SK-N-SH (cell line): ENCODE measurements at regions not wholly inside any gene's neighbourhood (a gene's known extent, or its start where the extent isn't known, plus 50 kb on each side); places are given as distances from the start of the nearest gene placed in this dataset.

Experiments
- CTCF ChIA-PET: fragments of 300-600, 350-600 bp; formaldehyde crosslinking; extraction: SDS; loops from one replicate; lab custom pipeline; 2021; lab: Yijun Ruan, JAX
- POLR2A ChIA-PET: fragments of 350-600 bp; sonication (Branson Sonifier 250); formaldehyde crosslinking; extraction: SDS; loops from one replicate; lab custom pipeline; 2020; ENCODE audit warnings: antibody characterized with exemption, inconsistent platforms; lab: Yijun Ruan, JAX
- DNase-seq: peaks from one replicate; pipeline ENCODE4 v3.0.0; 2012
- H2AFZ ChIP-seq: fragments of 200-600 bp; sonication (generic); 2 replicates; pipeline ENCODE4 v1.8.1; 2016; ENCODE audit warnings: antibody characterized with exemption, mild to moderate bottlenecking, low read depth
- H3F3A ChIP-seq: fragments of 200-600 bp; sonication (generic); replicated peaks from 2 replicates; pipeline ENCODE3; 2016; ENCODE audit warnings: antibody characterized with exemption, mild to moderate bottlenecking; ENCODE audit not compliant: insufficient read depth
- H3K27ac ChIP-seq, 2 experiments: fragments of 200-500 bp in 1 of 2; fragments of 200-600 bp in 1 of 2; sonication (Bioruptor generic) in 1 of 2; sonication (generic), shearing (Covaris generic) in 1 of 2; 2 replicates each; pipeline versions ENCODE4 v1.5.1 to v1.6.1; 2014 to 2016; ENCODE audit warnings: low read depth in 2 of 2, inconsistent platforms in 1 of 2, low read length in 1 of 2, mild to moderate bottlenecking in 1 of 2, mixed read lengths in 1 of 2
- H3K27me3 ChIP-seq: fragments of 200-600 bp; sonication (generic), shearing (Covaris generic); 2 replicates; pipeline ENCODE4 v1.6.1; 2016; ENCODE audit warnings: mixed run types; ENCODE audit not compliant: insufficient read depth
- H3K36me3 ChIP-seq, 2 experiments: fragments of 200-500 bp in 1 of 2; fragments of 200-600 bp in 1 of 2; sonication (Bioruptor generic) in 1 of 2; sonication (generic) in 1 of 2; replicated peaks in 1 of 2; 2 replicates each; pipeline versions ENCODE3 to v1.5.1; 2014 to 2016; ENCODE audit warnings: low read length in 1 of 2, mild to moderate bottlenecking in 1 of 2; ENCODE audit not compliant: insufficient read depth in 2 of 2, control insufficient read depth in 1 of 2
- H3K4me1 ChIP-seq, 2 experiments: fragments of 200-500 bp in 1 of 2; fragments of 200-600 bp in 1 of 2; sonication (Bioruptor generic) in 1 of 2; sonication (generic), shearing (Covaris generic) in 1 of 2; 2 replicates each; pipeline versions ENCODE4 v1.5.1 to v1.6.1; 2014 to 2016; ENCODE audit warnings: low read depth in 1 of 2, low read length in 1 of 2, mixed run types in 1 of 2; ENCODE audit not compliant: insufficient read depth in 2 of 2, control insufficient read depth in 1 of 2
- H3K4me2 ChIP-seq: fragments of 200-600 bp; sonication (generic), shearing (Covaris generic); 2 replicates; pipeline ENCODE4 v1.6.1; 2017; ENCODE audit warnings: mixed run types
- H3K4me3 ChIP-seq, 2 experiments: fragments of 200-500 bp in 1 of 2; fragments of 200-600 bp in 1 of 2; sonication (Bioruptor generic) in 1 of 2; sonication (generic), shearing (Covaris generic) in 1 of 2; 2 replicates each; pipeline versions ENCODE4 v1.5.1 to v1.8.1; 2014 to 2016; ENCODE audit warnings: low read depth in 2 of 2, inconsistent platforms in 1 of 2, low read length in 1 of 2, mild to moderate bottlenecking in 1 of 2, mixed read lengths in 1 of 2, moderate library complexity in 1 of 2
- H3K79me2 ChIP-seq: fragments of 200-600 bp; sonication (generic); 2 replicates; pipeline ENCODE4 v1.8.1; 2017; ENCODE audit warnings: mild to moderate bottlenecking; ENCODE audit not compliant: insufficient read depth
- H3K9ac ChIP-seq: fragments of 200-600 bp; sonication (generic); 2 replicates; pipeline ENCODE4 v1.6.1; 2017; ENCODE audit warnings: mixed run types
- H3K9me2 ChIP-seq: fragments of 200-600 bp; sonication (generic); 2 replicates; pipeline ENCODE4 v1.6.1; 2017; ENCODE audit warnings: mixed run types
- H3K9me3 ChIP-seq: fragments of 200-600 bp; sonication (generic); 2 replicates; pipeline ENCODE4 v1.6.1; 2017; ENCODE audit warnings: mixed run types, mild to moderate bottlenecking, moderate library complexity
- H4K20me1 ChIP-seq: fragments of 200-600 bp; sonication (generic); 2 replicates; pipeline ENCODE4 v1.6.1; 2017; ENCODE audit warnings: mild to moderate bottlenecking, mixed run types; ENCODE audit not compliant: insufficient read depth
- EP300 ChIP-seq, 2 experiments: IDR thresholded peaks; 2 replicates each; pipeline versions ENCODE4 v1.4.0 to v1.6.1; 2012; ENCODE audit warnings: borderline replicate concordance in 1 of 2, low read depth in 1 of 2, low read length in 1 of 2
- EZH2phosphoT487 ChIP-seq: fragments of 200-600 bp; sonication (generic); IDR thresholded peaks from 2 replicates; pipeline ENCODE4 v1.6.1; 2017; ENCODE audit warnings: low read depth, mixed run types, mild to moderate bottlenecking, antibody characterized with exemption, moderate library complexity, borderline replicate concordance
- FOSL2 ChIP-seq: IDR thresholded peaks from 2 replicates; pipeline ENCODE4 v1.4.0; 2012; ENCODE audit warnings: low read depth, mild to moderate bottlenecking, moderate library complexity, borderline replicate concordance
- FOXM1 ChIP-seq: IDR thresholded peaks from 2 replicates; pipeline ENCODE4 v1.4.0; 2012; ENCODE audit warnings: low read depth, mild to moderate bottlenecking
- GABPA ChIP-seq: IDR thresholded peaks from 2 replicates; pipeline ENCODE4 v1.4.0; 2012; ENCODE audit warnings: low read depth, mild to moderate bottlenecking
- JUND ChIP-seq: IDR thresholded peaks from 2 replicates; pipeline ENCODE4 v1.4.0; 2012
- MEF2A ChIP-seq: IDR thresholded peaks from 2 replicates; pipeline ENCODE4 v1.4.0; 2012; ENCODE audit warnings: low read depth, borderline replicate concordance
- NFIC ChIP-seq: IDR thresholded peaks from 2 replicates; pipeline ENCODE4 v1.4.0; 2012; ENCODE audit warnings: borderline replicate concordance
- PBX3 ChIP-seq: IDR thresholded peaks from 2 replicates; pipeline ENCODE4; 2012
- POLR2AphosphoS5 ChIP-seq: IDR thresholded peaks from 2 replicates; pipeline ENCODE4 v1.6.1; 2012; ENCODE audit warnings: low read depth, low read length
- REST ChIP-seq: IDR thresholded peaks from 2 replicates; pipeline ENCODE4 v1.6.1; 2012; ENCODE audit warnings: mild to moderate bottlenecking, low read depth, low read length, moderate library complexity
- RXRA ChIP-seq: IDR thresholded peaks from 2 replicates; pipeline ENCODE4 v1.4.0; 2012; ENCODE audit warnings: low read depth, mild to moderate bottlenecking, borderline replicate concordance
- SMC3 ChIP-seq: IDR thresholded peaks from 2 replicates; pipeline ENCODE4 v1.6.1; 2012; ENCODE audit warnings: low read depth, low read length, improper control_type of control experiment
- TCF12 ChIP-seq: IDR thresholded peaks from 2 replicates; pipeline ENCODE4 v1.4.0; 2012
- TEAD4 ChIP-seq: IDR thresholded peaks from 2 replicates; pipeline ENCODE4 v1.4.0; 2012; ENCODE audit warnings: mild to moderate bottlenecking, borderline replicate concordance; ENCODE audit not compliant: insufficient read depth
- USF2 ChIP-seq: fragments of 150-350 bp; IDR thresholded peaks from 2 replicates; pipeline ENCODE4 v1.6.1; 2017; ENCODE audit warnings: antibody characterized with exemption, low read length, low read depth, borderline replicate concordance
- YY1 ChIP-seq: IDR thresholded peaks from 2 replicates; pipeline ENCODE4 v1.4.0; 2012; ENCODE audit warnings: low read depth, mild to moderate bottlenecking
- WGBS: methylation state at CpG from one replicate; pipeline ENCODE4 v1.1.6; 2017; ENCODE audit warnings: low lambda C conversion rate; 5-methylcytosine and 5-hydroxymethylcytosine counted together

GRCh38 chr12:84802161-84802560 is 110.4 kb downstream of the SLC6A15 start (continued):
- no peak for TF ChIP-seq GABPA
- TF ChIP-seq FOXM1: no peak
- no peak for TF ChIP-seq NFIC
- TF ChIP-seq YY1: no peak
- TF ChIP-seq REST: no peak
- TF ChIP-seq EZH2phosphoT487: no peak
- TF ChIP-seq TEAD4: no peak
- TF ChIP-seq RXRA: no peak

- H3K9ac ChIP-seq: no peak overlapping the region
- no peaks in the 10 kb centered on the region for H3K27me3 ChIP-seq
- H2AFZ ChIP-seq: no peak overlapping the region
- peak; percentile 78; the same call in 1 of the 2 replicates for TF ChIP-seq NFIC
- TF ChIP-seq GABPA: no peak
- peak; percentile 75; the same call in 1 of the 2 replicates for TF ChIP-seq RXRA
- TF ChIP-seq PBX3: peak; percentile 80
- peak; percentile 94 for TF ChIP-seq JUND
- TF ChIP-seq SMC3: no peak
- peak; percentile 91; the same call in 1 of the 2 replicates for TF ChIP-seq TEAD4
- no peak for TF ChIP-seq USF2
- TF ChIP-seq EZH2phosphoT487: no peak
- peak; percentile 91 for TF ChIP-seq FOSL2
- peak; percentile 78 for TF ChIP-seq MEF2A
- TF ChIP-seq TCF12: peak; percentile 90
- TF ChIP-seq FOXM1: peak; percentile 53; the same call in 1 of the 2 replicates
- TF ChIP-seq EP300 (IDR thresholded peaks at IDR 0.05; ENCODE audit: borderline replicate concordance in 1 of 2, low read depth in 1 of 2, low read length in 1 of 2): peak in 1 of 2 experiments; percentile 91; a peak in 2 of 4 replicates
- TF ChIP-seq POLR2AphosphoS5: peak; percentile 39; the same call in 1 of the 2 replicates
- no peaks in the 10 kb centered on the region for H4K20me1 ChIP-seq
- H3K4me2 ChIP-seq: peak overlapping the region; percentile 17; the same call in 1 of the 2 replicates
- H3K36me3 ChIP-seq: no peaks in the 10 kb centered on the region
- peak overlapping the region in 1 of 2 experiments; percentile 62; a peak in 2 of 4 replicates for H3K27ac ChIP-seq
- H3K4me1 ChIP-seq: 0 out of 4 replicates have a peak, but pooled peaks cover 0 to 6% of the 10 kb centered on the region in 2 experiments
- ChIA-PET CTCF (no interaction called here), POLR2A (no interaction called here)
- peaks cover 19% of the 10 kb centered on the region for H3F3A ChIP-seq
- 72% methylated on average over 11 of the region's 16 CpGs for WGBS
- H3K4me3 ChIP-seq: no peak overlapping the region
- no peaks in the 10 kb centered on the region for H3K9me2 ChIP-seq
- no peak for DNase-seq
- no peaks in the 10 kb centered on the region for H3K79me2 ChIP-seq
- no peaks in the 10 kb centered on the region for H3K9me3 ChIP-seq
Observed at GRCh38 chr12:84793558-84794367, 118.8 kb downstream of the SLC6A15 start.
